Uterus (tissue), 3 donors: ENCODE measurements at regions not wholly inside any gene's neighbourhood (a gene's known extent, or its start where the extent isn't known, plus 50 kb on each side); places are given as distances from the start of the nearest gene placed in this dataset.
"Not testable (repeated sequence)": the region's sequence is repeated elsewhere in the genome, so short reads cannot be mapped to it uniquely, and the experiment has no call there.

ENCODE experiments used
- DNase-seq, 2 donors: peaks; one replicate each; pipeline ENCODE4 v3.0.0-alpha.2; 2019 to 2020
- H3K27ac ChIP-seq, 2 donors: fragments of 200-600 bp; sonication (generic); 1 replicate in 1 of 2; 2 replicates in 1 of 2; pipeline ENCODE4 v1.5.1; 2016 to 2018
- H3K27me3 ChIP-seq, 2 donors: fragments of 200-600 bp; sonication (generic); one replicate each; pipeline ENCODE4 v1.5.1; 2018 to 2019; ENCODE audit warnings: control low read depth in 1 of 2
- H3K36me3 ChIP-seq, 2 donors: fragments of 200-600 bp; sonication (generic); one replicate each; pipeline ENCODE4 v1.5.1; 2019; ENCODE audit warnings: control low read depth in 1 of 2
- H3K4me1 ChIP-seq, 2 donors: fragments of 200-600 bp; sonication (generic); one replicate each; pipeline ENCODE4 v1.5.1; 2018 to 2019; ENCODE audit warnings: control low read depth in 1 of 2
- H3K4me3 ChIP-seq, 2 donors: fragments of 200-600 bp; sonication (generic); 1 replicate in 1 of 2; 2 replicates in 1 of 2; pipeline ENCODE4 v1.5.1; 2018 to 2019; ENCODE audit warnings: mild to moderate bottlenecking in 1 of 2
- H3K9me3 ChIP-seq, 2 donors: fragments of 200-600 bp; sonication (generic); one replicate each; pipeline ENCODE4 v1.5.1; 2019; ENCODE audit warnings: control low read depth in 1 of 2
- POLR2A ChIP-seq, 2 donors: fragments of 450-650 bp; IDR thresholded peaks; one replicate each; pipeline ENCODE4 v1.6.1; 2016; ENCODE audit warnings: antibody characterized with exemption in 2 of 2, mild to moderate bottlenecking in 1 of 2, moderate library complexity in 1 of 2
- intact Hi-C: fragments of 100-400 bp; cut with DNase I; formaldehyde crosslinking; loops from one replicate; pipeline ENCODE4 v1.15.1; 2023; ENCODE audit warnings: low total_unique reads
- TF ChIP-seq, protein P1 (sequence below), 4 experiments: fragments of 200-600 bp in 2 of 4; fragments of 450-650 bp in 2 of 4; sonication (generic) in 2 of 4; IDR thresholded peaks; one replicate each; pipeline ENCODE4 v1.5.1; 2016 to 2019; ENCODE audit warnings: antibody characterized with exemption in 4 of 4, mild to moderate bottlenecking in 2 of 4, moderate library complexity in 1 of 4
- donor health status: DM: yes; HTN: yes; CAD: no.

DNA sequence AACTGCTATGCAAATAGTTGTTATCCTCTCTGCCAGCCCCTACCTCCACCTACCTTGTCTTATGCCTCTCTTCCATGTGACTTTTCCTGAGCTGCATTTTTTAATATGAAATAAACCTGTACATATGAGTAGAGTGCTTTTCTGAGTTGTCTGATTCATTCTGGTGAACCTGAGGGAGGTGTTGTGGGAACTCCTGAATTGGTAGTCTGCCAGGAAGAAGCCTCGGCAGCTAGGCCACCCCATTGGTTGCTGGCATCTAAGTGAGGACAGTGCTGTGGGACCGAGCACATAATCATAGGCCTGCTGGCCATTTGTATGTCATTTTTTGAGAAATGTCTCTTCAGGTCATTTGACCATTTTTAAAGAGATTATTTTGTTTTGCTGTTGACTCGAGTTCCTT, 1146.8 kb downstream of the UQCRFS1 start:
- Histone ChIP-seq H3K27ac (no peak overlapping the region), H3K4me1 (no peaks in the 10 kb centered on the region)
- DNase-seq, result no peak

DNA sequence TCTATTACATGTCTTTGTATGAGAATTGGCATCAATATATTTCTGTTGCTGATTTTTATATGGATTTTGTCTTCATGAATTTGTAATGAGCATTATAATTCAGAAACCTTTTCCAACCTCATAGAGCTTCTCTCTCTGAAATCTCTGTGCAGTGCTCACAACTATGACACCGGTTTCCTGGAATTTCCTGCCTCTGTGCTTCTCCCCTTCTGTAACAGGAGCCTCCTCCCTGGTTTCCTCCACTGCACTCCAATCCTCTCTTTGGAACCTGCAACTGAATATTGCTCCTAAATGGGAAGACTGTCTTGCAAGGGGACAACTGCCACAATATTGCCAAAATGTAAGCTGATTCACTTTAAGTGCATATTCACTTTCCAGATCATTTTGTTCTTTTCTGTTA, 1147.9 kb downstream of the UQCRFS1 start:
- H3K27me3 ChIP-seq, result no peaks in the 10 kb centered on the region
- H3K4me1 ChIP-seq, result no peaks in the 10 kb centered on the region
- H3K4me3 ChIP-seq, result no peak overlapping the region
- TF ChIP-seq, protein P1, sequence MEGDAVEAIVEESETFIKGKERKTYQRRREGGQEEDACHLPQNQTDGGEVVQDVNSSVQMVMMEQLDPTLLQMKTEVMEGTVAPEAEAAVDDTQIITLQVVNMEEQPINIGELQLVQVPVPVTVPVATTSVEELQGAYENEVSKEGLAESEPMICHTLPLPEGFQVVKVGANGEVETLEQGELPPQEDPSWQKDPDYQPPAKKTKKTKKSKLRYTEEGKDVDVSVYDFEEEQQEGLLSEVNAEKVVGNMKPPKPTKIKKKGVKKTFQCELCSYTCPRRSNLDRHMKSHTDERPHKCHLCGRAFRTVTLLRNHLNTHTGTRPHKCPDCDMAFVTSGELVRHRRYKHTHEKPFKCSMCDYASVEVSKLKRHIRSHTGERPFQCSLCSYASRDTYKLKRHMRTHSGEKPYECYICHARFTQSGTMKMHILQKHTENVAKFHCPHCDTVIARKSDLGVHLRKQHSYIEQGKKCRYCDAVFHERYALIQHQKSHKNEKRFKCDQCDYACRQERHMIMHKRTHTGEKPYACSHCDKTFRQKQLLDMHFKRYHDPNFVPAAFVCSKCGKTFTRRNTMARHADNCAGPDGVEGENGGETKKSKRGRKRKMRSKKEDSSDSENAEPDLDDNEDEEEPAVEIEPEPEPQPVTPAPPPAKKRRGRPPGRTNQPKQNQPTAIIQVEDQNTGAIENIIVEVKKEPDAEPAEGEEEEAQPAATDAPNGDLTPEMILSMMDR (IDR thresholded peaks at IDR 0.05), result no peak
- no peak for TF ChIP-seq POLR2A (IDR thresholded peaks at IDR 0.05)
- no peak for DNase-seq
- no peaks in the 10 kb centered on the region for H3K36me3 ChIP-seq
- no peak overlapping the region for H3K27ac ChIP-seq
- intact Hi-C loops, result no loop called here
- H3K9me3 ChIP-seq, result no peaks in the 10 kb centered on the region

More for the DNA sequence above, 1146.8 kb downstream of the UQCRFS1 start:
- Histone ChIP-seq H3K9me3 (no peaks in the 10 kb centered on the region), H3K36me3 (no peaks in the 10 kb centered on the region), H3K27me3 (no peaks in the 10 kb centered on the region), H3K4me3 (no peak overlapping the region)
- TF ChIP-seq POLR2A (IDR thresholded peaks at IDR 0.05), result no peak
- TF ChIP-seq, protein P1 (IDR thresholded peaks at IDR 0.05), result no peak
- intact Hi-C loops, result no loop called here

DNA sequence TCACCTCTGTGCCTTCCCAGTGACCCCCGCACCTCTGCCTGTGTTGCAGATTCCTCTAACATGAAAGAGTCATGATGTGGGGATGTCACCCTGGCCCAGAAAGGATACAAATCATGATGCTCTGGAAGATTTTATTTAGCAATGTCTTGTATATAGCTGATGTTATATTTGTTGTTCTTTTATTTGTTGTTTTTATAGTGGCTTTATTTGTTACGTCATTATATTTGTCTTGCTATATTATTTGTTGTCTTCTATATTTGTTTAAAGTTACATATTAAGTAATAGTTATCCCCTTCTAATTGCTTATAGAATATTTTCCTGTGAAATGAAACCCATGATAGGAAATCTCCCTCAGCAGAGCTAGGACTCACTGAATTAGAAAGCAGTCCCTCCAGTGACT, 1149.2 kb downstream of the UQCRFS1 start:
- H3K36me3 ChIP-seq, result no peaks in the 10 kb centered on the region
- no peak for DNase-seq
- no peaks in the 10 kb centered on the region for H3K4me1 ChIP-seq
- intact Hi-C loops, result no loop called here
- no peaks in the 10 kb centered on the region for H3K27me3 ChIP-seq
- no peak for TF ChIP-seq POLR2A (IDR thresholded peaks at IDR 0.05)
- TF ChIP-seq, protein P1 (IDR thresholded peaks at IDR 0.05), result no peak
- no peak overlapping the region for H3K27ac ChIP-seq
- no peaks in the 10 kb centered on the region for H3K9me3 ChIP-seq
- no peak overlapping the region for H3K4me3 ChIP-seq

DNA sequence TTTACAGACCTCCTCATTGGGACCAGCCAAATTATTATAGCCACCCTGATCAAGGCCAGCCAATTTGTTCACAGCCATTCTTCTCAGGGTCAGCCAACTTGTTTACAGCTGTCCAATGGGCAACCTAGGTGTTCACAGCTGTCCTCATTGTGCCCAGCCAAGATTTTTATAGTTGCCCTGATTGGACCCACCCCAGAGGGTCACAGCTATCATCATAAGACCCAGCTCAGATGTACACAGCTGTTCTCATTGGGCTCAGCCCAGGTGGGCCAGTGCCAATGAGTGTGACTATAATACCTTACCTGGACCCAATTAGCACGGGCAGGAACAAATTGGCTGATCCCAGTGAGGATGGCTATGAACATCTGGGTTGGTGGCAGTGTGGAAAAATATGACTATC, 1151.8 kb downstream of the UQCRFS1 start:
- TF ChIP-seq, protein P1 (IDR thresholded peaks at IDR 0.05), result no peak
- TF ChIP-seq POLR2A (IDR thresholded peaks at IDR 0.05), result no peak
- H3K27ac ChIP-seq, result no peak overlapping the region
- intact Hi-C loops, result no loop called here

DNA sequence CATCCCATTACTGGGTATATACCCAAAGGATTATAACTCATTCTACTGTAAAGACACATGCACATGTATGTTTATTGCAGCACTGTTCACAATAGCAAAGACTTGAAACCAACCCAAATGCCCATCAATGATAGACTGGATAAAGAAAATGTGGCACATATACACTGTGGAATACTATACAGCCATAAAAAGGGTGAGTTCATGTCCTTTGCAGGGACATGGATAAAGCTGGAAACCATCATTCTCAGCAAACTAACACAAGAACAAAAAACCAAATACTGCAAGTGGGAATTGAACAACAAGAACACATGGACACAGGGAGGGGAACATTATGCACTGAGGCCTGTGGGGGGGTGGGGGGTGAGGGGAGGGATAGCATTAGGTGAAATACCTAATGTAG, 1155.9 kb downstream of the UQCRFS1 start:
- H3K9me3 ChIP-seq, H3K27ac ChIP-seq, H3K4me1 ChIP-seq, H3K36me3 ChIP-seq, DNase-seq, H3K4me3 ChIP-seq, H3K27me3 ChIP-seq, intact Hi-C loops: not testable (repeated sequence)

More for the DNA sequence above, 1151.8 kb downstream of the UQCRFS1 start:
- no peaks in the 10 kb centered on the region for H3K36me3 ChIP-seq
- H3K9me3 ChIP-seq, result no peaks in the 10 kb centered on the region
- no peaks in the 10 kb centered on the region for H3K27me3 ChIP-seq
- H3K4me3 ChIP-seq, result no peak overlapping the region
- DNase-seq, result no peak
- H3K4me1 ChIP-seq, result no peaks in the 10 kb centered on the region

DNA sequence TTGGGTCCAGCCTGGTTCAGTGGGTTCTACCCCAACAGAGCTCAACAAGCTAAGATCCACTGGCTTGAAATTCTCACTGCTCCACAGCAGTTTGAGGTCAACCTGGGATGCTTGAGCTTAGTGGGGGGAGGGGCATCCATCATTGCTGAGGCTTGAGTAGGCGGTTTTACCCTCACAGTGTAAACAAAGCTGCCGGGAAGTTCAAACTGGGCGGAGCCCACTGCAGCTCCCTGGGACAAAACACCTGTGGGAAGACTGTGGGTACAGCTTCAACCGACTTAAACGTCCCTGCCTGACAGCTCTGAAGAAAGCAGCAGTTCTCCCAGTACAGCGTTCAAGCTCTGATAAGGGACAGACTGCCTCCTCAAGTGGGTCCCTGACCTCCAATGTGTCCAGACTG, 1161.9 kb downstream of the UQCRFS1 start:
- Histone ChIP-seq H3K4me1 (no peaks in the 10 kb centered on the region), H3K4me3 (no peak overlapping the region), H3K9me3 (no peaks in the 10 kb centered on the region), H3K36me3 (no peaks in the 10 kb centered on the region), H3K27me3 (no peaks in the 10 kb centered on the region), H3K27ac (no peak overlapping the region)
- intact Hi-C loops, result no loop called here
- DNase-seq, result no peak
- TF ChIP-seq POLR2A (IDR thresholded peaks at IDR 0.05), result no peak
- TF ChIP-seq, protein P1 (IDR thresholded peaks at IDR 0.05), result no peak
